Upper lobe of left lung (tissue), 4 donors: ENCODE measurements at regions not wholly inside any gene's neighbourhood (a gene's known extent, or its start where the extent isn't known, plus 50 kb on each side); places are given as distances from the start of the nearest gene placed in this dataset.

ENCODE experiments used
- EP300 ChIP-seq, 4 donors: sonication (generic); formaldehyde crosslinking; IDR thresholded peaks; one replicate each; pipeline ENCODE4 v1.5.1; 2017; ENCODE audit warnings: antibody characterized with exemption in 4 of 4, control low read depth in 2 of 4
- POLR2A ChIP-seq, 4 donors: fragments of 450-650 bp; IDR thresholded peaks; one replicate each; pipeline ENCODE4 v1.5.1; 2016 to 2017; ENCODE audit warnings: antibody characterized with exemption in 4 of 4, mild to moderate bottlenecking in 2 of 4
- TF ChIP-seq, protein P1 (sequence below), 6 experiments: fragments of 450-650 bp in 4 of 6; fragments of 200-600 bp in 2 of 6; sonication (generic) in 2 of 6; IDR thresholded peaks; one replicate each; pipeline ENCODE4 v1.5.1; 2016 to 2019; ENCODE audit warnings: antibody characterized with exemption in 6 of 6

DNA sequence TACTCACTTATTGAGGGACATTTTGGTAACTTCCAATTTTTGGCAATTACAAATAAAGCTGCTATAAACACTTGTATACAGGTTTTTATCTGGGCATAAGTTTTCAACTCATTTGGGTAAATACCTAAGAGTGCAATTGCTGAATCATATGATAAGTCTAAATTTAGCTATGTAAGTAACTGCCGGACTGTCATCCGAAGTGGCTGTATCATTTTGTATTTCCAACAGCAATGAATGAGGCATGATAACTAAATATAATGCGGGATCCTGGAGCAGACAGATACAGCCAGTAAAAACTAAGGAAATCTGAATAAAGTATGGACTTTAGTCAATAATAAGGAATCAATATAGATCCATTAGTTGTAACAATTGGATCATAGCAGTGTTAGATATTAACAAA lies 156.5 kb upstream of the RMP24 start:
- TF ChIP-seq, protein P1, sequence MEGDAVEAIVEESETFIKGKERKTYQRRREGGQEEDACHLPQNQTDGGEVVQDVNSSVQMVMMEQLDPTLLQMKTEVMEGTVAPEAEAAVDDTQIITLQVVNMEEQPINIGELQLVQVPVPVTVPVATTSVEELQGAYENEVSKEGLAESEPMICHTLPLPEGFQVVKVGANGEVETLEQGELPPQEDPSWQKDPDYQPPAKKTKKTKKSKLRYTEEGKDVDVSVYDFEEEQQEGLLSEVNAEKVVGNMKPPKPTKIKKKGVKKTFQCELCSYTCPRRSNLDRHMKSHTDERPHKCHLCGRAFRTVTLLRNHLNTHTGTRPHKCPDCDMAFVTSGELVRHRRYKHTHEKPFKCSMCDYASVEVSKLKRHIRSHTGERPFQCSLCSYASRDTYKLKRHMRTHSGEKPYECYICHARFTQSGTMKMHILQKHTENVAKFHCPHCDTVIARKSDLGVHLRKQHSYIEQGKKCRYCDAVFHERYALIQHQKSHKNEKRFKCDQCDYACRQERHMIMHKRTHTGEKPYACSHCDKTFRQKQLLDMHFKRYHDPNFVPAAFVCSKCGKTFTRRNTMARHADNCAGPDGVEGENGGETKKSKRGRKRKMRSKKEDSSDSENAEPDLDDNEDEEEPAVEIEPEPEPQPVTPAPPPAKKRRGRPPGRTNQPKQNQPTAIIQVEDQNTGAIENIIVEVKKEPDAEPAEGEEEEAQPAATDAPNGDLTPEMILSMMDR (IDR thresholded peaks at IDR 0.05), result no peak
- TF ChIP-seq POLR2A (IDR thresholded peaks at IDR 0.05), result no peak
- no peak for TF ChIP-seq EP300 (IDR thresholded peaks at IDR 0.05)
